ENCODE measurements at regions not wholly inside any gene's neighbourhood (a gene's known extent, or its start where the extent isn't known, plus 50 kb on each side); places are given as distances from the start of the nearest gene placed in this dataset.
"Not testable (repeated sequence)": the region's sequence is repeated elsewhere in the genome, so short reads cannot be mapped to it uniquely, and the experiment has no call there.

DNA sequence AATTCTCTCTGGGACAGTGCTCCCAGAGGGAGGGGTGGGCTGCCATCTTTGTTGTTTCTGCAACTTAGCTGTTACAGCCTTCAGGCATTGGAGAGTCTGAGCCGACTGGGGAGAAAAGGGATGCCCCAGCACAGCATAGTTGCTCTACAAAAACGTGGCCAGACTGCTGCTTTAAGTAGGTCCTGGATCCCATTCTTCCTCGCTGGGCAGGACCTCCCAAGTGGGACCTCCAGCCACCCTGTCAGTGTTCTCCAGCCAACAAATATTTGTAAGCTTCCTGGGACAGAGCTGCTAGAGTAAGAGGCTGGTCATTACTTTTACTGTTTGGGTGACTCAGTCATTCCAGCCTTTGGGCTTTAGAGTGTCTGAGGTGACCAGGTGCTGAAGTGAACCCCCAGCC is 292.7 kb upstream of the NREP start:
- Histone ChIP-seq H3K4me3 (no peak overlapping the region), H3K36me3 (no peaks in the 10 kb centered on the region), H3K27ac (replicated peaks in 1 of 4) (no peak overlapping the region), H3K9me3 (peaks cover 0 to 5% (median 2%) of the 10 kb centered on the region in 4 donors), H3K4me1 (no peaks in the 10 kb centered on the region), H3K27me3 (no peaks in the 10 kb centered on the region)
- no peak for DNase-seq (ENCODE audit: extremely low spot score)
- intact Hi-C loops (cut with DNase I), result no loop called here
- WGBS, result 76% methylated on average over 3 of the region's 3 CpGs
- TF ChIP-seq POLR2AphosphoS5 (IDR thresholded peaks at IDR 0.05) (no peak), POLR2A (IDR thresholded peaks at IDR 0.05; ENCODE audit: low read depth) (no peak), EP300 (IDR thresholded peaks at IDR 0.05) (no peak)
- TF ChIP-seq, protein P1, sequence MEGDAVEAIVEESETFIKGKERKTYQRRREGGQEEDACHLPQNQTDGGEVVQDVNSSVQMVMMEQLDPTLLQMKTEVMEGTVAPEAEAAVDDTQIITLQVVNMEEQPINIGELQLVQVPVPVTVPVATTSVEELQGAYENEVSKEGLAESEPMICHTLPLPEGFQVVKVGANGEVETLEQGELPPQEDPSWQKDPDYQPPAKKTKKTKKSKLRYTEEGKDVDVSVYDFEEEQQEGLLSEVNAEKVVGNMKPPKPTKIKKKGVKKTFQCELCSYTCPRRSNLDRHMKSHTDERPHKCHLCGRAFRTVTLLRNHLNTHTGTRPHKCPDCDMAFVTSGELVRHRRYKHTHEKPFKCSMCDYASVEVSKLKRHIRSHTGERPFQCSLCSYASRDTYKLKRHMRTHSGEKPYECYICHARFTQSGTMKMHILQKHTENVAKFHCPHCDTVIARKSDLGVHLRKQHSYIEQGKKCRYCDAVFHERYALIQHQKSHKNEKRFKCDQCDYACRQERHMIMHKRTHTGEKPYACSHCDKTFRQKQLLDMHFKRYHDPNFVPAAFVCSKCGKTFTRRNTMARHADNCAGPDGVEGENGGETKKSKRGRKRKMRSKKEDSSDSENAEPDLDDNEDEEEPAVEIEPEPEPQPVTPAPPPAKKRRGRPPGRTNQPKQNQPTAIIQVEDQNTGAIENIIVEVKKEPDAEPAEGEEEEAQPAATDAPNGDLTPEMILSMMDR (IDR thresholded peaks at IDR 0.05), result no peak

DNA sequence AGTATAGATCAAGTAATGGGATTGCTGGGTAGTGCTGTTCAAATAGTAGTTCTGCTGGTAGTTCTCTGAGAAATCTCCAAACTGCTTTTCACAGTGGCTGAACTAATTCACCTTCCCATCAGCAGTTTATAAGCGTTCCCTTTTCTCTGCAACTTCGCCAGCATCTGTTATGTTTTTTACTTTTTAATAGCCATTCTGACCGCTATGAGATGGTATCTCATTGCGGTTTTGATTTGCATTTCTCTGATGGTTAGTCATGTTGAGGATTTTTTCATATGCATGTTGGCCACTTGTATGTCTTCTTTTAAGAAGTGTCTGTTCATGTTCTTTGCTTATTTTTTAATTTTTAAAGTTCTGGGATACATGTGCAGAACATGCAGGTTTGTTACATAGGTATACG is 279.2 kb upstream of the NREP start:
- Histone ChIP-seq H3K36me3 (no peaks in the 10 kb centered on the region), H3K4me1 (no peaks in the 10 kb centered on the region), H3K27ac (replicated peaks in 1 of 4) (no peak overlapping the region), H3K4me3 (no peak overlapping the region), H3K27me3 (no peaks in the 10 kb centered on the region), H3K9me3 (no peaks in the 10 kb centered on the region)
- no peak for DNase-seq (ENCODE audit: extremely low spot score)
- no peak for TF ChIP-seq POLR2A (IDR thresholded peaks at IDR 0.05; ENCODE audit: low read depth)
- 96% methylated on average over 5 of the region's 5 CpGs for WGBS
- intact Hi-C loops (cut with DNase I), result no loop called here

DNA sequence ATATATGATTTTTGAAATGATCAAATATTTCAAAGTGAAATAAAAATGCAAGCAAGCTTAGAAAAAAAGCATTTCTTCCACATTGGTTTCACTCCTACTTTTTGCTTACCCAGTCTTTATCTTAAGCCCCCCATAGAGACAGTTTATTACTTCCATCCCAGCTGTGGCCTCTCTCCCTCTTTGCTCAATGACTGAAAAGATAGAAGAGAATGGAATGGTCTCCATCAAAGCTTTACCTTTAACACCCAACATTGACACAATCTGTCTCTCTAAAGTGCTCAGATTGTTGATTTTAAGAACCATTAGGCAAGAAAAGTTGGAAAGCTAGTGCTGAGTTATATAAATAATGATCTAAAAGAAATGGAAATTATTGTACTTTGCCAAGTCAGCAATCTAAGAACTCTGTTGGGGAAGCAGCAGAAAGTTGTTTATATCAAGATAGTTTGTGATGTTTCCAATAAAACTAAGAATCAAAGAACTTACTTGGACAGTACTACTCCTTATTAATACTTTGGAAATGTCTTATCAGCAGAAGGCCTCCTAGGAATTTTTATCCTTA is 277.5 kb upstream of the NREP start:
- no peaks in the 10 kb centered on the region for H3K36me3 ChIP-seq
- H3K9me3 ChIP-seq, result no peaks in the 10 kb centered on the region
- no peak overlapping the region for H3K4me3 ChIP-seq
- H3K27ac ChIP-seq (replicated peaks in 1 of 4), result no peak overlapping the region
- no peaks in the 10 kb centered on the region for H3K27me3 ChIP-seq
- TF ChIP-seq, protein P1 (IDR thresholded peaks at IDR 0.05), result no peak
- TF ChIP-seq POLR2AphosphoS5 (IDR thresholded peaks at IDR 0.05), result no peak
- intact Hi-C loops (cut with DNase I), result no loop called here
- no peaks in the 10 kb centered on the region for H3K4me1 ChIP-seq
- DNase-seq (ENCODE audit: extremely low spot score), result no peak

DNA sequence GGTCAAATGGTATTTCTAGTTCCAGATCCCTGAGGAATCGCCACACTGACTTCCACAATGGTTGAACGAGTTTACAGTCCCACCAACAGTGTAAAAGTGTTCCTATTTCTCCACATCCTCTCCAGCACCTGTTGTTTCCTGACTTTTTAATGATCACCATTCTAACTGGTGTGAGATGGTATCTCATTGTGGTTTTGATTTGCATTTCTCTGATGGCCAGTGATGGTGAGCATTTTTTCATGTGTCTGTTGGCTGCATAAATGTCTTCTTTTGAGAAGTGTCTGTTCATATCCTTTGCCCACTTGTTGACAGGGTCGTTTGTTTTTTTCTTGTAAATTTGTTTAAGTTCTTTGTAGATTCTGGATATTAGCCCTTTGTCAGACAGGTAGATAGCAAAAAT is 269.9 kb upstream of the NREP start:
- intact Hi-C loops (cut with DNase I); H3K36me3 ChIP-seq; H3K9me3 ChIP-seq; H3K4me3 ChIP-seq; H3K4me1 ChIP-seq; H3K27ac ChIP-seq (replicated peaks in 1 of 4); H3K27me3 ChIP-seq; DNase-seq (ENCODE audit: extremely low spot score): not testable (repeated sequence)
- 94% methylated on average over 3 of the region's 3 CpGs for WGBS

DNA sequence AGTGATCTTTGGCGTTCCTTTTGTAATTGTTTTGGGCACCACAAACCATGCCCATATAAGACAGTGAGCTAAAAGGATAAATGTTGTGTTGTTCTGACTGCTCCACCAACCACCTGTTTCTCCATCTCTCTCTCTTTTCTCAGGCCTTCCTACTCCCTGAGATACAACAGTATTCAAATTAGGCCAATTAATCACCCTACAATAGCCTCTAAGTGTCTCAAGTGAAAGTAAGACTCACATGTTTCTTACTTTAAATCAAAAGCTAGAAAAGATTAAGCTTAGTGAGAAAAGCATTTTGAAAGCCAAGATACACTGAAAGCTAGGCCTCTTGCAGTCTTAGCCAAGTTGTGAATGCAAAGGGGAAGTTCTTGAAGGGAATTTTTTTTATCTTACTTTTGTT is 268.8 kb upstream of the NREP start:
- no peaks in the 10 kb centered on the region for H3K27me3 ChIP-seq
- WGBS, result 0% methylated on average over 1 of the region's 1 CpG
- no peaks in the 10 kb centered on the region for H3K36me3 ChIP-seq
- intact Hi-C loops (cut with DNase I), result no loop called here
- H3K4me3 ChIP-seq, result no peak overlapping the region
- peaks cover 0 to 7% (median 0%) of the 10 kb centered on the region in 4 donors for H3K4me1 ChIP-seq
- TF ChIP-seq EP300 (IDR thresholded peaks at IDR 0.05), result no peak
- TF ChIP-seq, protein P1 (IDR thresholded peaks at IDR 0.05), result no peak
- TF ChIP-seq POLR2AphosphoS5 (IDR thresholded peaks at IDR 0.05), result no peak
- DNase-seq (ENCODE audit: extremely low spot score), result no peak
- H3K9me3 ChIP-seq, result no peaks in the 10 kb centered on the region
- no peak overlapping the region for H3K27ac ChIP-seq (replicated peaks in 1 of 4)

DNA sequence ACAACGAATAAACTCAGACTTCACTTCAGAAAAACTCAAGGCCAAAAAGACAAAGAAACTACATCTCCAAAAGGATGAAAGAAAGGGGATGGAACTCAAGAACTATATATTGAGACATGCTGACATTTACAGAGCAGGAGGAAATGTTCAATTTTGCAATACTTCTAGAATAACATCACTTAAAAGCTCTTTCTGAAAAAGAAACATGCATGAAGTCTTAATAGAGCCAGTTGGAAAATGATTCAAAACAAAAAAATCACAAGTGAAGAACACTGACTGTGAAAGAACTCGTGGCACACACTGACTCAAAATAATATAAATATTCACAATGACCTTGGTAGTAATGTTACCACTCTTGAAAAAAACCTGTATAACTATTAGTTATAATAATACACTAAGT is 267.8 kb upstream of the NREP start:
- Histone ChIP-seq H3K9me3 (no peaks in the 10 kb centered on the region), H3K4me1 (peaks cover 0 to 7% (median 0%) of the 10 kb centered on the region in 4 donors), H3K4me3 (no peak overlapping the region), H3K27me3 (no peaks in the 10 kb centered on the region), H3K36me3 (no peaks in the 10 kb centered on the region), H3K27ac (replicated peaks in 1 of 4) (no peak overlapping the region)
- DNase-seq (ENCODE audit: extremely low spot score), result no peak
- 31% methylated on average over 2 of the region's 2 CpGs for WGBS
- TF ChIP-seq POLR2A (IDR thresholded peaks at IDR 0.05; ENCODE audit: low read depth) (no peak), EP300 (IDR thresholded peaks at IDR 0.05) (no peak), POLR2AphosphoS5 (IDR thresholded peaks at IDR 0.05) (no peak)
- TF ChIP-seq, protein P1 (IDR thresholded peaks at IDR 0.05), result no peak
- intact Hi-C loops (cut with DNase I), result no loop called here
